GM21529 (cell line): ENCODE measurements at regions not wholly inside any gene's neighbourhood (a gene's known extent, or its start where the extent isn't known, plus 50 kb on each side); places are given as distances from the start of the nearest gene placed in this dataset.
"Not testable (repeated sequence)": the region's sequence is repeated elsewhere in the genome, so short reads cannot be mapped to it uniquely, and the experiment has no call there.

Experiments used
- ATAC-seq: cut with Tn5 transposase; IDR thresholded peaks from one replicate; pipeline ENCODE4 v1.9.1; 2021; ENCODE audit not compliant: unreplicated experiment

DNA sequence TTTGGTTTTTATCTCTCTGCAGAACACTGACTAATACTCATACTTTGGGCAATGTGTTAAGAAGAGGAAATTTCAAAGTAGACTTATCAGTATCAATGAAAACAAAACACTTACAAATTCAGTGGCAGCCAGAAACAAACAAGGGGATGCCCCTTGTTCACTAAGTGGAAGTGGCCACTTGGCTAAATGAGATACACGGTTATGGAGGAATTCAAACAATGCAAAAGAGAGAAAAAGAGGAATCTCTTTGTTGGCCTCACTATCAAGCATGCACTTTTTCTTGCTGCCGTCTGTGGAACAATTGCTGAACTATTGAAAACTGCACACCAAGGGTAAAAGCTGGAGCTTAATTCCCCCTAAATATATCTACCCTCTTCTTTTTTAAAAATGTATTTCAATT is 2044.9 kb upstream of the CDH6 start:
- no peak for ATAC-seq

GRCh38 chr5:29148073-29148472 is 2045.4 kb upstream of the CDH6 start:
- no peak for ATAC-seq

DNA sequence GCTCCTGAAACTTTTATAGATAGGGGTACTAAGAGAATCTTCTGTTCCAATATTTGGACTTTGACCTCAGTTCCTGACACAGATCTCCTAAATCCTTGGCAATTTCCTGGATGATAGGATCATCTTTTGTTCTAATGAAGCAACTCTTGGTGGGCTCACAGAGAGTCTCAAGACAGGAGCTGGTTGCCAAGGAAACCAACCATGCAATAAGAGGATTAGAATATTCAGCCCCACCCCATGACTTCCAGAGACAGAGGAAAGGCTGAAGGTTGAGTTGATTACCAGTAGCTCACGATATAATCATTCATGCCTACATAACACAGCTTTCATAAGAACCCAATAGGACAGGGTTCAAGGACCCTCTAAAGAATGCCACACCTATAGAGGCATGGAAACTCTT is 2050.2 kb upstream of the CDH6 start:
- no peak for ATAC-seq

DNA sequence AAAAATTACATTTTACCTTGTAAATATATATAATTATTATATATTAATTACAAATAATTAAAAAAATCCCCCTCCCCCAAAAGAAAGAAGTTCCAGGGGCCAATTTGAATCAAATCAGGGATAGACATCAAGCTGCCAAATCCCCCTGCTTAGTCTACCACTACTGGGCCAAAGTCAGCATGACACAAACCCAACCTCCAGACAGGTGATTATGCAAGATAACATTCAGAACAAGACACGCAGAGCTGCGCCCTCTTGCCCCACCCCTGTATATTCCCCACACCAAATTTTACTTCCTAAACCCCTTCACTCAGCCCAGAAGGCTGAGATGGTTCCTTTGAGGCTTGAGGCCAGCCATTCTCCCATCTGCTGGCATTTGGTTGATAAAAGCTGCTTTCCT is 2059.1 kb upstream of the CDH6 start:
- ATAC-seq: no peak

DNA sequence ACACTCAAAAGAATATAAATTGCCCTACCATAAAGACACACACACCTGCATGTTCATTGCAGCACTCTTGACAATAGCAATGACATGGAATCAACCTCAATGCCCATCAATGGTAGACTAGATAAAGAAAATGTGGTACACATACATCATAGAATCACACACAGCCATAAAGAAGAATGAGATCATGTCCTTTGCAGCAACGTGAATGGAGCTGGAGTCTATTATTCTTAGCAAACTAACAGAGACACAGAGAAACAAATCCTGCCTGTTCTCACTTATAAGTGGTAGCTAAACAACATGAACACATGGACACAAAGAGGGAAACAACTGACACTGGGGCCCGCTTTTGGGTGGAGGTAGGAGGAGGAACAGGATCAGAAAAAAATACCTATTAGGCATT is 2062.2 kb upstream of the CDH6 start:
- ATAC-seq: no peak

DNA sequence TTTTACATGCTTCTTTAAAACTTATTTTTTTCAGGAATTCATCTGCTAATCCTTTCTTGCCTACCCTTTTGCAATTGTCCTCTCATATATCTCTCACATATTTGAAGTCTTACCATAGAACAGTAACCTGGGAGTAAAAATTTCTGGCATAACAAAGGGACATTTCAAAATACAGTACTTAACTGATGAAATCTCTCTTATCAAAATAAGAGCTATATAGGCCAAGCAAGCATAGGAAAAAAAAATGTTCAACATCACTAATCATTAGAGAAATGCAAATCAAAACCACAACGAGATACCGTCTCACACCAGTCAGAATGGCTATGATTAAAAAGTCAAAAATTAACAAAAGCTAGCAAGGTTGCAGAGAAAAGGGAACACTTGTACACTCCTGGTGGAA is 2062.7 kb upstream of the CDH6 start:
- no peak for ATAC-seq

DNA sequence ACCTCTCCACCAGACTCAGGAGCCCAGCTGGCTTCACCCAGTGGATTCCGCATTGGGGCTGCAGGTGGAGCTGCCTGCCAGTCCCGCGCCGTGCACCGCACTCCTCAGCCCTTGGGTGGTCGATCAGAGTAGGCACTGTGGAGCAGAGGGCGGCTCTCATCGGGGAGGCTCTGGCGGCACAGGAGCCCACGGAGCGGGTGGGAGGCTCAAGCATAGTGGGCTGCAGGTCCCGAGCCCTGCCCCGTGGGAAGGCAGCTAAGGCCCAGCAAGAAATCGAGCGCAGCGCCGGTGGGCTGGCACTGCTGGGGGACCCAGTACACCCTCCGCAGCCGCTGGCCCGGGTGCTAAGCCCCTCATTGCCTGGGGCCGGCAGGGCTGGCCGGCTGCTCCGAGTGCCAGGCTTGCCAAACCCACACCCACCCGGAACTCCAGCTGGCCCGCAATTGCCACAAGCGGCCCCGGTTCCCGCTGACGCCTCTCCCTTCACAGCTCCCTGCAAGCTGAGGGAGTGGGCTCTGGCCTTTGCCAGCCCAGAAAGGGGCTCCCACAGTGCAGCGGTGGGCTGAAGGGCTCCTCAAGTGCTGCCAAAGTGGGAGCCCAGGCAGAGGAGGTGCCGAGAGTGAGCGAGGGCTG is 2065.8 kb upstream of the CDH6 start:
- not testable (repeated sequence) for ATAC-seq

GRCh38 chr5:29126462-29126861 is 2067.0 kb upstream of the CDH6 start:
- ATAC-seq: not testable (repeated sequence)

DNA sequence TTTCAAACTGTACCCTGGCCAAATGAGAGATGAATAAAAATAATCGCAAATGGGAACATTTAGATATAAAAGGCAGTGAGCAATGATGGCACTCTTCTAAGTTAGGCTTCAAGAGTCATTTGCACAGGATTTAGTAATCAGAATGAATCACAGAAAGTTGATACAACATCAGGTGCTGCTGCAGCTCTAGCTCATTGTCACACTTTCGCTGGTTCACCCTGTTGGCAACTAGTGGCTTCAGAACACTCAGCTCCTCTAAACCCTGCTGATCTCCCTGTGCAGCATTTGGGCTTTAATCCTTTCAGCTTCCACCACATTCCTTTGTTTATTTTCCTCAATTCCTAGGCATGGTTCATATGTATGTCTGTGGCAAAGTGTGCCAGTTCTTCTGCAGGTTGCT is 2071.2 kb upstream of the CDH6 start:
- no peak for ATAC-seq

DNA sequence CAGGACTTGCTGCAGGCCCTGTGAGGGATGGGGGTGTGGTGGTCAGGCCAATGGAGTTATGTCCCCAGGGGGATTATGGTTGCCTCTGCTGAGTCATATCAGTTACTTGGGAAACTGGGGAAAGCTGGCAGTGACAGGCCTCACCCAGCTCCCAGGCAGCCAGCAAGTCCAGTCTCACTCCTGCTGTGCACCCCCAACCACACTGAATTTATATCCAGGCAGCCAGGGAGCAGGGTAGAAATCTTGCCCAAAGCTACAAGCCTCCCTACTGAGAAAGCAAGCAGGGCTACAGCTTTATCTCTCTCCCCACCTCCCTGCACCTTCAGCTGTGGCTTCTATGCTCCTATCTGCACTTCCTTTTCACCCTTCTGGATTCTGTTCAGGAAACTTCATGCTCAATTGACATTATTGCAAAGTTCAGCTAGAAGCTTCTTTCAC is 2076.0 kb upstream of the CDH9 start:
- no peak for ATAC-seq

DNA sequence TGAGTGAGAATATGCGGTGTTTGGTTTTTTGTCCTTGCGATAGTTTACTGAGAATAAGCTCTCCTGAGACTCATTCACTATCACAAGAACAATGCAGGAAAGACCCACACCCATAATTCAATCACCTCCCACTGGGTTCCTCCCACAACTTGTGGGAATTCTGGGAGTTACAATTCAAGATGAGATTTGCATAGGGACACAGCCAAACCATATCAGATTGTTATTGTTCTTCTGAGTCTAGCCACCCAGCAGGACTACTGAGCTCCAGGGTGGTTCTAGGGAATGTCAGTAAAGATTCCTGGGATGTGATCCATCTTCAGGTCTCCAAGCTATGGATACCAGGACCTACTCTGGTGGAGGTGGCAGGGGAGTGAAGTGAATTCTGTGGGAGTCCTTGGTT is 2075.1 kb upstream of the CDH9 start:
- ATAC-seq: no peak

- ATAC-seq: no peak
Observed at GRCh38 chr5:29099585-29099984, 2061.2 kb upstream of the CDH9 start.

GRCh38 chr5:29089591-29090130 is 2051.3 kb upstream of the CDH9 start:
- ATAC-seq: no peak

DNA sequence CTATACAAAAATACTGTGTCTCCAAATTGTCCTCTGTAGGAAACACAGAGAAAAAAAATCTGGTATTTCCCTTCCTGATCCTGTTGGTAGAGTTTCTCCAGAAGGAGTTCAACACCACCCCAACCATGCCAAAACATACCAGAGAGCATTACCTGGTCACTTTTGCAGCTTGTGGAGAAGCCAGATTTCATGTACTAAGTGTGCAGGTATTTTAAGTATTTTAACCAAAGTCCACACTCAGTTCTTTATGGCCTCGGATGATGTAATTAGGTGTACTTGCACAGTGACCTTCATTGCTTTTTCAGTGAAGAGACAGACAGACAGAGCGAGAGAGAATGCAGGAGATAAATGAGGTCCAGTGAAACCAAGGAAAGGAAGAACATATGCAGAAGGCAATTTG is 2046.8 kb upstream of the CDH9 start:
- no peak for ATAC-seq

DNA sequence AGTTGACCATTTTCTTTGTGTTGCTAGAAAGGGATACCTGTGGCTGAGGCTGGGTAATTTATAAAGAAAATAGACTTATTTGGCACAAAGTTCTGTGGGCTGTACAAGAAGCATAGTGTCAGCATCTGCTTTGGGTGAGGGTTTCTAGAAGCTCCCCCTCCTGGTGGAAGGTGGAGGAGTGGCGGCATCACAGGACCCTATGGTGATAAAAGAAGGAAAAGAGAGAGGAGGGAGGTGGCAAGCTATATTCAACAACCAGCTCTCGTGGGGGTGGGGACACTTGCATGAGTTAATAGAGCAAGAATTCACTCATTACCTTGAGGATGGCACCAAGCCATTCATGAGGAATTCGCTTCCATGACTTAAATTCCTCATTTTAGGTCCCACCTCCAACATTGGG is 2041.4 kb upstream of the CDH9 start:
- ATAC-seq: no peak

- no peak for ATAC-seq
Observed at GRCh38 chr5:29077451-29077850, 2039.1 kb upstream of the CDH9 start.

DNA sequence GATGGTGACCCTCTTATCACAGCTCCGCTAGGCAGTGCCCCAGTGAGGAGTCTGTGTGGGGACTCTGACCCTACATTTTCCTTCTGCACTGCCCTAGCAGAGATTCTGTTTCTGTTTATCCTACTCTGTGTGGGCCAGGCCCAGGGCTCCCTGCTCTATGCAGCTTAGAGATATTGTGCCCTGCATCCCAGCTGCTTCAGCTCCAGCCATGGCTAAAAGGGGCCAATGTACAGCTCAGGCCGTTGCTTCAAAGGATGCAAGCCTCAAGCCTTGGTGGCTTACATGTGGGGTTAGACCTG is 2030.7 kb upstream of the CDH9 start:
- ATAC-seq: no peak

DNA sequence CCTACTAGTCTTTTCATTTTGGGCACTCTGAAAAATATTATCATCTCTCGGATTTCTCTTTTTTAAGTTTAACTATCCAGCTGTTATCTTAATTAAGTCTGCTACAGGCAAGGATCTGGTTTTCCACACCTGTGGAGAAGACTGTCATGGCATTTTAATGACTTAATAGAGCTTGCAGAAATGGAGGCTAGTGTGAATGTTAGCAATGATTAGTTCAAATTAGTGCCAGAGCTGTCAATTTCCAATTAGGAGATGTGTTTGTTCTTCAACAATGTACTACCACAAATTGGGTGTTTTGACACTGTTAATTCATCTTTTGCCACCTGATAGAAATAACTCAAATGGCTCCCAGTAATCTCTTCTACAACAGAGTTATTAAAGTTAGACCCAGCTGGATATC is 2023.0 kb upstream of the CDH9 start:
- no peak for ATAC-seq

DNA sequence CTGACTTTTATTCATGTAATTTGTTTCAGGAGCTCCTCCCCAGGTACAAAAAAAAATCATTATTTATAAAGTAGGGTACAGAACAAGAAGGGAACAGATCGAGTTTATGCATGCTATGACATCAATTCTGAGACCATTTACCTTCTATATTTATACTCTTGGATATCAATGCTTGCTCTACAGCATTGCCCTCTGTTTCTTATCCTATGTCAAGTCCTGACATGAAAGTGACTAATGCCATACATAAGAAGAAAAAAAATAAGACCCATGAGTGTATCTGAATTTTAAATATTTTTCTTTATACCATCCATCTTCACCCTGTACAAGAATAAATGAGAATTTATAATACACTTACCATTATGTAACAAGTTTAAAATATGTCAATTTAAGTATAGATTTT is 2016.3 kb upstream of the CDH9 start:
- ATAC-seq: no peak

DNA sequence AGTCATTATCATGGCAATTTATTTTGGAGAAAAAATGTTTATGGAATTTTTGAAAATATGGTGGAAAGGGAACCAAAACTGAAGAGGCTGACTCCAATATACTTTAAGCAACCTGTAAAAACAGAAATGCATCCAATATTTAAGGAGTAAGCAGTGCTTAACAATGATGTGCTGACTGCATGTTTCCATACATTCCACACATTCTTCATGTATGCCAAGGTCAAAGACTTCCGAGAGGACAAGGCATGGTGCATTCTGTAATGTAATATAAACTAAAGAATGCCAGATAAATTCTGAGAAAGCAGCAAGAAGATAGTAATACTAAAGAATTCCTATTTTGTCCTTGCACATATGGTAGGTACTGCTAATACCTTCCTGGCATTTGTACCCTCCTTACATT is 2015.9 kb upstream of the CDH9 start:
- no peak for ATAC-seq

- ATAC-seq: no peak
Observed at GRCh38 chr5:29051509-29051908, 2013.1 kb upstream of the CDH9 start.

DNA sequence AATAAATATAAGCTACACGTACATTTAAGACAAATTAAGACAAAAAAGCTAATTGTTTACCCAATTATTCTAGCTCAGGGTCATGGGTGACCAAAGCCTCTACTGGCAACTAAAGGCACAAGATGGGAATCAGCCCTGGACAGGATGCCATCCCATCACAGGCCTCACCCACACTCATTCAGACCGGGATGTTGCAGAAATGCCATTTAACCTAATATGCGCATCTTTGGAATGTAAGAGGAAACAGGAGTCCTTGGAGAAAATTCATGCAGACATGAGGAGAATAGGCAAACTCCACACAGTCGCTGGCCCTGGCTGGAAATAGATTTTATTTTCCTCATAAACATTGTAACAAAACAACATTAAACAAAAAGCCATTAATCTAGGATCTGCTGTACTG is 2003.8 kb upstream of the CDH9 start:
- no peak for ATAC-seq

DNA sequence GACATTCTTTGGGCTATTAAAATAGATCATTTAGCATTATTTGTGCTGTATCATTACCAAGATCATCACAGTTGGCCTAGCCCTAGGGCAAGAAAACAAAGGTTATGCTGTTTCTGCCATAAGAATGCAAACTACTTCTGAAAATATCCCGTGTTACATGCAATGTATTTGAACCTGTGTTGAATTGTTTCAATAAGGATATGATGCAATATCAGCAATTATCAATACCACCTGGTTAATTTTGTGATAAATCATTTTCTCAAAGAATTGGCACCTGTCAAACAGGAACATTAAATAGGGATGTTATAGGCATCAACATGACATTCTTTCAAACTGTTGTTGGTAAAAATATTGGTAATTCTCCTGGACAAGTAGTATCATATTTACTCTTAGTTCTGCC is 2002.0 kb upstream of the CDH9 start:
- no peak for ATAC-seq

DNA sequence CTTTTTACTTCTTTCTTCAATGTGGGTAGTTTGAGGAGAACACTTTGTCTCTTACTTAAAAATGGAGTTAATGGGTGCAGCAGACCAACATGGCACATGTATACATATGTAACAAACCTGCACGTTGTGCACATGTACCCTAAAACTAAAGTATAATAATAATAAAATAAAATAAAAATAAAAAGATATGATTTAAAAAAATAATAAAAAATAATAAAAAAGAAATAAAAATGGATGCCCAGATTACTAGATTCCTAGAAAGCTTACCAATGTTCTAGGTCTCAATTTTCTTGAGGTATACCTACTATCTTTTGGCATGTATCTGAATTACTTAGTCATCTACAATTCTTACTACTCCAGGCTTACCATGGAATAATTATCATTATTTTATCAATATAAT is 2001.6 kb upstream of the CDH9 start:
- ATAC-seq: no peak
